HG02884 (cell line): ENCODE measurements at regions not wholly inside any gene's neighbourhood (a gene's known extent, or its start where the extent isn't known, plus 50 kb on each side); places are given as distances from the start of the nearest gene placed in this dataset.

Experiments
- ATAC-seq: cut with Tn5 transposase; IDR thresholded peaks from one replicate; pipeline ENCODE4 v1.9.1; 2021; ENCODE audit warnings: mild to moderate bottlenecking, moderate library complexity; ENCODE audit not compliant: unreplicated experiment

GRCh38 chr18:44046376-44046975, 634.2 kb upstream of the SETBP1 start:
- no peak for ATAC-seq

GRCh38 chr18:44047585-44047984, 633.1 kb upstream of the SETBP1 start:
- no peak for ATAC-seq

GRCh38 chr18:44048435-44048834, 632.3 kb upstream of the SETBP1 start:
- ATAC-seq: no peak

- no peak for ATAC-seq
Observed at GRCh38 chr18:44048846-44049245, 631.8 kb upstream of the SETBP1 start.

- ATAC-seq: no peak
Observed at GRCh38 chr18:44051026-44051425, 629.7 kb upstream of the SETBP1 start.

- ATAC-seq: peak; percentile 84
Observed at GRCh38 chr18:44054514-44054913, 626.2 kb upstream of the SETBP1 start.

GRCh38 chr18:44060197-44060596, 620.5 kb upstream of the SETBP1 start:
- no peak for ATAC-seq

- ATAC-seq: no peak
Observed at GRCh38 chr18:44061438-44061837, 619.2 kb upstream of the SETBP1 start.

GRCh38 chr18:44062345-44062744, 618.3 kb upstream of the SETBP1 start:
- ATAC-seq: peak; percentile 53

GRCh38 chr18:44065206-44065605, 615.5 kb upstream of the SETBP1 start:
- no peak for ATAC-seq

GRCh38 chr18:44066541-44066940, 614.1 kb upstream of the SETBP1 start:
- ATAC-seq: no peak

- no peak for ATAC-seq
Observed at GRCh38 chr18:44067186-44067585, 613.5 kb upstream of the SETBP1 start.

- no peak for ATAC-seq
Observed at GRCh38 chr18:44075038-44075437, 605.6 kb upstream of the SETBP1 start.

GRCh38 chr18:44079606-44080005, 601.1 kb upstream of the SETBP1 start:
- ATAC-seq: no peak

GRCh38 chr18:44080054-44080453, 600.6 kb upstream of the SETBP1 start:
- no peak for ATAC-seq

GRCh38 chr18:44089732-44090131, 591.0 kb upstream of the SETBP1 start:
- no peak for ATAC-seq

- no peak for ATAC-seq
Observed at GRCh38 chr18:44090453-44090852, 590.2 kb upstream of the SETBP1 start.

- no peak for ATAC-seq
Observed at GRCh38 chr18:44093253-44093652, 587.4 kb upstream of the SETBP1 start.

GRCh38 chr18:44096016-44096415, 584.7 kb upstream of the SETBP1 start:
- ATAC-seq: no peak

- ATAC-seq: peak; percentile 57
Observed at GRCh38 chr18:44098551-44099098, 582.1 kb upstream of the SETBP1 start.

GRCh38 chr18:44107187-44107586, 573.5 kb upstream of the SETBP1 start:
- no peak for ATAC-seq

- no peak for ATAC-seq
Observed at GRCh38 chr18:44111337-44111736, 569.4 kb upstream of the SETBP1 start.

- ATAC-seq: no peak
Observed at GRCh38 chr18:44117821-44118220, 562.9 kb upstream of the SETBP1 start.
